Uterus (tissue), 2 donors: ENCODE measurements at regions not wholly inside any gene's neighbourhood (a gene's known extent, or its start where the extent isn't known, plus 50 kb on each side); places are given as distances from the start of the nearest gene placed in this dataset.

Experiments
- POLR2A ChIP-seq, 2 donors: fragments of 450-650 bp; IDR thresholded peaks; one replicate each; pipeline ENCODE4 v1.6.1; 2016; ENCODE audit warnings: antibody characterized with exemption in 2 of 2, mild to moderate bottlenecking in 1 of 2, moderate library complexity in 1 of 2
- TF ChIP-seq, protein P1 (sequence below), 4 experiments: fragments of 200-600 bp in 2 of 4; fragments of 450-650 bp in 2 of 4; sonication (generic) in 2 of 4; IDR thresholded peaks; one replicate each; pipeline ENCODE4 v1.5.1; 2016 to 2019; ENCODE audit warnings: antibody characterized with exemption in 4 of 4, mild to moderate bottlenecking in 2 of 4, moderate library complexity in 1 of 4

DNA sequence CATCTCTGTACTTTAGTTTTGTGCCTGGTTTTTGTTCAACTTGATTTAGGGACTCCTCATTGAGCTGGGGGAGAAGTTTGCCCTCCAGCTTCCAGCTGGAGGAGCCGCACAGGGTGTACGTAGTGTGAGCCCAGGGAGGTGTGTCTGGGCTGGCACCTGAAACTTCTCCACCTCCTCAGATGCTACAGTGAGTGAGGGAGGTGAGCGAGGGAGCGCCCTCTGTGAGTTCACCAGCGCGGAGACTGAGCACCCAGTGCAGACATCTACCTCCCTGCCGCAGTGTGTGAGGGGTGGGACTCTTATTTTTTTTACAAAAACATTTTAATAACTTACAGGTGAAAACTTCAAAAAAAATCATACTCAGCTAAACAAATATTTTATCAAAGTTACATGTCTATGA is 204.2 kb upstream of the HS6ST1 start:
- TF ChIP-seq, protein P1, sequence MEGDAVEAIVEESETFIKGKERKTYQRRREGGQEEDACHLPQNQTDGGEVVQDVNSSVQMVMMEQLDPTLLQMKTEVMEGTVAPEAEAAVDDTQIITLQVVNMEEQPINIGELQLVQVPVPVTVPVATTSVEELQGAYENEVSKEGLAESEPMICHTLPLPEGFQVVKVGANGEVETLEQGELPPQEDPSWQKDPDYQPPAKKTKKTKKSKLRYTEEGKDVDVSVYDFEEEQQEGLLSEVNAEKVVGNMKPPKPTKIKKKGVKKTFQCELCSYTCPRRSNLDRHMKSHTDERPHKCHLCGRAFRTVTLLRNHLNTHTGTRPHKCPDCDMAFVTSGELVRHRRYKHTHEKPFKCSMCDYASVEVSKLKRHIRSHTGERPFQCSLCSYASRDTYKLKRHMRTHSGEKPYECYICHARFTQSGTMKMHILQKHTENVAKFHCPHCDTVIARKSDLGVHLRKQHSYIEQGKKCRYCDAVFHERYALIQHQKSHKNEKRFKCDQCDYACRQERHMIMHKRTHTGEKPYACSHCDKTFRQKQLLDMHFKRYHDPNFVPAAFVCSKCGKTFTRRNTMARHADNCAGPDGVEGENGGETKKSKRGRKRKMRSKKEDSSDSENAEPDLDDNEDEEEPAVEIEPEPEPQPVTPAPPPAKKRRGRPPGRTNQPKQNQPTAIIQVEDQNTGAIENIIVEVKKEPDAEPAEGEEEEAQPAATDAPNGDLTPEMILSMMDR (IDR thresholded peaks at IDR 0.05), result no peak
- TF ChIP-seq POLR2A (IDR thresholded peaks at IDR 0.05), result no peak
